ENCODE measurements at regions not wholly inside any gene's neighbourhood (a gene's known extent, or its start where the extent isn't known, plus 50 kb on each side); places are given as distances from the start of the nearest gene placed in this dataset.

DNA sequence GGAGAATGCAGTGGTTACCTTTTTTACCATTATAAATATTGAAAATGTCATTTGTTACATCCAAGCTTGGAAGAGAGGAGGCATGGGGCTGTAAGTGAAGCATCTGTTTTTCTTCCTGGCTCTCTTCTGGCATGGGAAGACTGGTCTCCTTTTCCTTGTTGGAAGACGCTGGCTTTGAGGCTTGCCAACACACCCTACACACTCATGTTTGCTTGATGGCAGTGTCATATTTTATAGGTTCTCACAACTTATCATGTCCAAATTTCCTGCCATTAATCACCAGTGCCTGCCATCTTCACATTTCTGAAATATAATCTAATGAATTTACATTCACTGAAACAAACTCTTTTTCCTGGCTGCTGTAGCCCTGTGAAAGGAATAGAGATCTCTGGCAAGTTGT is 252.9 kb downstream of the MAN2A1 start:
- no peak for DNase-seq (ENCODE audit: low read depth)
- TF ChIP-seq, protein P1, sequence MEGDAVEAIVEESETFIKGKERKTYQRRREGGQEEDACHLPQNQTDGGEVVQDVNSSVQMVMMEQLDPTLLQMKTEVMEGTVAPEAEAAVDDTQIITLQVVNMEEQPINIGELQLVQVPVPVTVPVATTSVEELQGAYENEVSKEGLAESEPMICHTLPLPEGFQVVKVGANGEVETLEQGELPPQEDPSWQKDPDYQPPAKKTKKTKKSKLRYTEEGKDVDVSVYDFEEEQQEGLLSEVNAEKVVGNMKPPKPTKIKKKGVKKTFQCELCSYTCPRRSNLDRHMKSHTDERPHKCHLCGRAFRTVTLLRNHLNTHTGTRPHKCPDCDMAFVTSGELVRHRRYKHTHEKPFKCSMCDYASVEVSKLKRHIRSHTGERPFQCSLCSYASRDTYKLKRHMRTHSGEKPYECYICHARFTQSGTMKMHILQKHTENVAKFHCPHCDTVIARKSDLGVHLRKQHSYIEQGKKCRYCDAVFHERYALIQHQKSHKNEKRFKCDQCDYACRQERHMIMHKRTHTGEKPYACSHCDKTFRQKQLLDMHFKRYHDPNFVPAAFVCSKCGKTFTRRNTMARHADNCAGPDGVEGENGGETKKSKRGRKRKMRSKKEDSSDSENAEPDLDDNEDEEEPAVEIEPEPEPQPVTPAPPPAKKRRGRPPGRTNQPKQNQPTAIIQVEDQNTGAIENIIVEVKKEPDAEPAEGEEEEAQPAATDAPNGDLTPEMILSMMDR (IDR thresholded peaks at IDR 0.05; ENCODE audit: insufficient read depth, low read depth, low read length, missing control alignments), result no peak

DNA sequence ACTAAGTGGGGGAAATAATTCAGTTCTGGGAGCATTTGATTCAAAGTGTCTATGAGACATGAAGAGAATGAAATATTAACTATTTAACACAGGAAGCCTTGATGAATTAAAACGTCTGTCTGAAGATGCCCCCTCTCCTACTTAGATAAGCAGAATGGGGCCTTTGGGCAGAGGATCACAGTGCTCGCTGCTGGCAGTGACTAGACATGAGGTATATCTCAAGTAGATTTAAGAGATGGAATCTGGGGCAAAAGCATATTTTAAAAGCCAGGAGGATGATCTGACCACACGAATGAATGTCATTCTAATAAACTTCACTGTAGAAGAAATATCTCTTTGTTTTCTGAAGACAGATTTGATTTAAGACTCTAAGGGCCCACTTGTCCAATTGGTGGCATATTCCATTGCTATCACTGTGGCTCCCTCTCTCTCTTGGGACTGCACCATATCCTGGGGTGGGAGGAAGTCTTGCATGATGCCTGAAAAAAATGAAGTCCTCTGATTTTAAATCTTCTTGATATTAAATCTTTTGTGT is 254.0 kb downstream of the MAN2A1 start:
- no peak overlapping the region for H3K4me3 ChIP-seq (ENCODE audit: low read length)
- DNase-seq (ENCODE audit: low read depth), result no peak
- TF ChIP-seq, protein P1 (IDR thresholded peaks at IDR 0.05; ENCODE audit: insufficient read depth, low read depth, low read length, missing control alignments), result no peak

More for the DNA sequence above, 252.9 kb downstream of the MAN2A1 start:
- no peak overlapping the region for H3K4me3 ChIP-seq (ENCODE audit: low read length)

DNA sequence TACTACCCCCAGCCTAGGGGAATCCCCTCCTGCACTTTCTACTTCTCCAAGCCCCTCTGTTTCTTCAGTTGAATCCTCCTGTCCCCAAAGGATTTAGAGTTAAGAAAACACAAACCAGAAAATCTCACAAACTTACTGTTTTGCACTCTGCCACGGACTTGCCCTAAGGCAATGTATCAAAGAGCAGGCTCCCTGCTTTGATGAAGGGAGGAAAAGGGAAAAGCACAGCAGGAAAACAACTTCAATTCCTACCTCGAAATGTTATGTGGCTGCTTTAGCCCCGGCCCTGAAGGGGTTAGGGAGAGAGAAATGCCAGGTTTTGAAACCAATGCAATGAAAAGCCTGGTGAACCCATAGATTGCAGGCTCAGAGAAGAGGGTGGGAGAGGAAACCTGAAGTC is 254.7 kb downstream of the MAN2A1 start:
- TF ChIP-seq, protein P1 (IDR thresholded peaks at IDR 0.05; ENCODE audit: insufficient read depth, low read depth, low read length, missing control alignments), result no peak
- DNase-seq (ENCODE audit: low read depth), result no peak
- H3K4me3 ChIP-seq (ENCODE audit: low read length), result no peak overlapping the region

DNA sequence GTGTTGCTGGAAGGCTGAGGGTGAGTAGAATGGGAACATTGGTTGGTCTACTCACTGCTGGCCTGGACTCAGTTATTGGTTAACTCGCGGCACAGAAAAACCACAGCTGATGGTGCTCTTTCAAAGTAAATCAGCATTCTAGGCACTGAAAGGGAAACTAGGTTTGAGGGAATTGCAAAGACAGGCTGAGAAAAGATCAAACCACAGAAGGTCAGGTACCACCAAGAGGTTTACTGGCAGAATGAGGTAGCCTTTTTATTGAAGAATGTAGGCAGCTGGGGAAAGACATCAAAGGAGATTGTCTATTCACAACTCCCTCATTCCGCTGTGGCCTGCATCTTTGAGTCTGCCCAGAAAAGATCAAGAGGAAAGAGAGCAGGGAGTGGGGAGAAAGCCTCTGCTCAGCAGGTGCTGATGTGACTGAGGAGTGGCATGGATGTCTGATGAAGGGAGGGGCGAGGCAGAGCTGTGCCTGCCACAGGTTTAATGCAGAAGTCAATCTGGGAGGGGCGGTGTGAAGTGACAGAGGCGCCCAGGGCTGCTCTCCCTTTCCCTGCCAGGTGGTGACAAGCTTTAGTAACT is 255.5 kb downstream of the MAN2A1 start:
- TF ChIP-seq, protein P1 (IDR thresholded peaks at IDR 0.05; ENCODE audit: insufficient read depth, low read depth, low read length, missing control alignments), result no peak
- no peak overlapping the region for H3K4me3 ChIP-seq (ENCODE audit: low read length)
- no peak for DNase-seq (ENCODE audit: low read depth)

DNA sequence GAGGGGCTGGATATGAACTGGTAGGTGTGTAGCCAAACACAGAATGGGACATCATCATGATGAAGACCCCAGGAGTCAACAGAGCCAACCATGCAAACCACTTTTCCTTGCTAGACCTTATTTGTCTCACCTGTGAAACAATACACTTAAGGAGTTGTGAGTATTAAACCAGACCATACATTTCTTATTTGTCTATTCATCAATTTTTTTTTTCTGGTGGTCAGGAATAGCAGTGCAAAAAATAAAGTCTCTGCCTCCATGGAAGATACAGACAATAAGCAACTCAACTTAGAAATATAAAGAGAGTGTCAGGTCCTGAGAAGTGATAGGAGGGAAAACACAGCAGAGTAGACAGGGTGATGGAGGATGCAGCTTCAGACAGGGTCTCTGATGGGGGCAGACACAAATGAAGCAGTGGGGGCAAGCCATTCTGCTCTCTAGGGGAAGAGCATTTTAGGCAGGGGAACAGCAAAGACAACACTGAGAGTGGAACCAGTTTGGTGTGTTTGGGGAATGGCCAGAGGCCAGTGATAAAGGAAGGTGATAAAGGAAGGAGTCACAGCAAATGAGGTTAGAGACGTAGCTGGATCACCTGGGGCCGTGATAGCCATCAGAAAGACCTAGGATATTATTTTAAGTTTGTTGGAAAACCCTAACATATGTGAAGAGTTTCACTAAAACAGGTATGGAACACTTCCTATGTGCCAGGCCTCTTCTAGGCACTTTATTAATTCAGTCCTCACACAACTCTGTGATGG is 256.2 kb downstream of the MAN2A1 start:
- no peak for DNase-seq (ENCODE audit: low read depth)
- TF ChIP-seq, protein P1 (IDR thresholded peaks at IDR 0.05; ENCODE audit: insufficient read depth, low read depth, low read length, missing control alignments), result no peak
- H3K4me3 ChIP-seq (ENCODE audit: low read length), result no peak overlapping the region

DNA sequence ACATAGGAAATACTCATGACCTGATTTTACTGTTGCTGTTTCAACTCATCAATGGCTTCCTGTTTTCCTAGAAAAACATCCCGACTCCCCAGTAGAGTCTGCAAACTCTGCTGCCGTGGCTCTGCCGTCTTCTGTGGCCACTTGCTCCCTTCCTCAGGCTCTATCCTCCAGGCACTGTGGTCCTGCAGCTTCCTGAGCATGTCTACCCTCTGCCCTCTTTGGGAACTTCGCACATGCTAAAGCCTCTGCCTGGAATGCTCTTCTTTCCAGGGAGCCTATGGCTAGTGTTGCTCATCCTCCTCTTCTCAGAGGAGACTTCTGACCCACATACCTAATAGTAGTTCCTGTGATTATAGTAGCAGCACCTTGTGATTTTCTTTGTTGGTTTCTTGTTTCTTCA is 256.9 kb downstream of the MAN2A1 start:
- TF ChIP-seq, protein P1 (IDR thresholded peaks at IDR 0.05; ENCODE audit: insufficient read depth, low read depth, low read length, missing control alignments), result no peak
- H3K4me3 ChIP-seq (ENCODE audit: low read length), result no peak overlapping the region
- no peak for DNase-seq (ENCODE audit: low read depth)

Data from epithelial cell of esophagus (primary cell).